PC-3 (cell line): ENCODE measurements at regions not wholly inside any gene's neighbourhood (a gene's known extent, or its start where the extent isn't known, plus 50 kb on each side); places are given as distances from the start of the nearest gene placed in this dataset.

Experiments
- EZH2 ChIP-seq: fragments of 300-600 bp; sonication (generic); IDR thresholded peaks from one replicate; pipeline ENCODE4 v1.6.1; 2017; ENCODE audit warnings: antibody characterized with exemption, mild to moderate bottlenecking, low read length; ENCODE audit not compliant: unreplicated experiment
- TF ChIP-seq, protein P1 (sequence below): fragments of 300-600 bp; sonication (generic); conservative IDR thresholded peaks from 2 replicates; pipeline ENCODE4 v1.5.1; 2017; ENCODE audit warnings: antibody characterized with exemption, low read depth, mild to moderate bottlenecking, low read length

DNA sequence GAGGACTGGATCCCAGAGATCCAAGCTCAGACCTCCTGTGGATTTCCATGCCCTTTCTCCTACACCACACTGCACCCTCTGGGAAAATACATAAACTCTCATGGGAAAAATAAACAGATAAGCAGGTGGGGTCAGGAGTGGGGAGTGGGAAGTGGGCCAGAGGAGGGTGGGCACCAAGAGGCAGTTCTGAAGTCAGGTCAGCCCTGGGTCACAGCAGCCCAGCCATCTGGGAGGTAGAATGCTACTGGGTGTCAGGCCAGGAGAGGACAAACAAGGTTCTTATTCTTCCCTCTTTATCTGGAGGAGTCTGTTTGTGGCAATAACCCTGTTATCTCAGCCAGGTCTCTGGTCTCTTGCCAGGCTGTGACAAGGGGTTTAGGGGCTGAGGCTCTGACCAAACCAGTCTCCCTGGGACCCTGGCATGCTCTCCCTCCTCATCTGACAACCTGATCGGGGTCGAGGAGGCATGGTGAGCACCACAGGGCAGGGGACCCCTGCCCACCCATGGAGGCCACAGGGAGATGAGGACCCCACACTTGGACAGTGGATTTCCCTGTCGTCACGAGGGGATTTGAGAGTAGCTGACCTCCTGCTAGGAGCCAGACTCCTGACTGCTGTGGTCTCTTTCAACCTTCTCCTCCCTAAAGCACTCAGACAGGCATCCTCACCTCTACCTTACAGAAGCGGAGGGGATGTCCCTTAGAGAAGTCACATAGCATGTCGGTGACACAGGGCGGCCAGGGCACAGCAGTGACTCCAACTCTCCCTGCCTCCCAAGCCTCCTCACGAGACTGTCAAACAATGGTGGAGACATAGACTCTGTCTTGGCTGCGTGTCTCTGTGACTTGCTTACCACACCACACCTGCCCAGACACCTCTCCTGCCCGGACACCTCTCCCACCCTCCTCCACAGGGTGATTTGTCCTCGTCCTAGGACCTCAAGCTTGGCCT lies 51.3 kb upstream of the IFFO2 start:
- TF ChIP-seq, protein P1, sequence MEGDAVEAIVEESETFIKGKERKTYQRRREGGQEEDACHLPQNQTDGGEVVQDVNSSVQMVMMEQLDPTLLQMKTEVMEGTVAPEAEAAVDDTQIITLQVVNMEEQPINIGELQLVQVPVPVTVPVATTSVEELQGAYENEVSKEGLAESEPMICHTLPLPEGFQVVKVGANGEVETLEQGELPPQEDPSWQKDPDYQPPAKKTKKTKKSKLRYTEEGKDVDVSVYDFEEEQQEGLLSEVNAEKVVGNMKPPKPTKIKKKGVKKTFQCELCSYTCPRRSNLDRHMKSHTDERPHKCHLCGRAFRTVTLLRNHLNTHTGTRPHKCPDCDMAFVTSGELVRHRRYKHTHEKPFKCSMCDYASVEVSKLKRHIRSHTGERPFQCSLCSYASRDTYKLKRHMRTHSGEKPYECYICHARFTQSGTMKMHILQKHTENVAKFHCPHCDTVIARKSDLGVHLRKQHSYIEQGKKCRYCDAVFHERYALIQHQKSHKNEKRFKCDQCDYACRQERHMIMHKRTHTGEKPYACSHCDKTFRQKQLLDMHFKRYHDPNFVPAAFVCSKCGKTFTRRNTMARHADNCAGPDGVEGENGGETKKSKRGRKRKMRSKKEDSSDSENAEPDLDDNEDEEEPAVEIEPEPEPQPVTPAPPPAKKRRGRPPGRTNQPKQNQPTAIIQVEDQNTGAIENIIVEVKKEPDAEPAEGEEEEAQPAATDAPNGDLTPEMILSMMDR, result no peak
- TF ChIP-seq EZH2, result no peak
